ENCODE measurements at regions not wholly inside any gene's neighbourhood (a gene's known extent, or its start where the extent isn't known, plus 50 kb on each side); places are given as distances from the start of the nearest gene placed in this dataset.

- TF ChIP-seq CTCF (conservative IDR thresholded peaks at IDR 0.05; ENCODE audit: low read depth, low read length) (no peak), EZH2phosphoT487 (IDR thresholded peaks at IDR 0.05; ENCODE audit: borderline replicate concordance, low read length) (no peak)
These were observed 597.3 kb upstream of the TYRP1 start for GRCh38 chr9:12095931-12096330.
